ENCODE measurements at regions not wholly inside any gene's neighbourhood (a gene's known extent, or its start where the extent isn't known, plus 50 kb on each side); places are given as distances from the start of the nearest gene placed in this dataset.

- Mint-ChIP-seq H3K27me3 (ENCODE audit: unreplicated experiment) (peaks cover under 1% of the 10 kb centered on the region), H3K36me3 (ENCODE audit: unreplicated experiment) (no peaks in the 10 kb centered on the region), H3K4me3 (ENCODE audit: unreplicated experiment) (no peak overlapping the region), H3K4me1 (ENCODE audit: low read depth, unreplicated experiment) (peaks cover 1% of the 10 kb centered on the region), H3K27ac (ENCODE audit: unreplicated experiment) (no peak overlapping the region), H3K9me3 (ENCODE audit: unreplicated experiment) (peaks cover 1% of the 10 kb centered on the region)
- no peak for DNase-seq
- no peak for TF ChIP-seq CTCF (IDR thresholded peaks at IDR 0.05; ENCODE audit: partially characterized antibody, unreplicated experiment)
These were observed 273.6 kb downstream of the LRFN2 start for GRCh38 chr6:40313582-40313981.

- peaks cover 1% of the 10 kb centered on the region for H3K9me3 Mint-ChIP-seq (ENCODE audit: unreplicated experiment)
- no peak overlapping the region for H3K27ac Mint-ChIP-seq (ENCODE audit: unreplicated experiment)
- H3K27me3 Mint-ChIP-seq (ENCODE audit: unreplicated experiment) = peaks cover 1% of the 10 kb centered on the region
- peaks cover 2% of the 10 kb centered on the region for H3K4me1 Mint-ChIP-seq (ENCODE audit: low read depth, unreplicated experiment)
- DNase-seq = no peak
- TF ChIP-seq CTCF (IDR thresholded peaks at IDR 0.05; ENCODE audit: partially characterized antibody, unreplicated experiment) = no peak
- no peaks in the 10 kb centered on the region for H3K36me3 Mint-ChIP-seq (ENCODE audit: unreplicated experiment)
- no peak overlapping the region for H3K4me3 Mint-ChIP-seq (ENCODE audit: unreplicated experiment)
These were observed 274.8 kb downstream of the LRFN2 start for GRCh38 chr6:40312213-40313015.

DNA sequence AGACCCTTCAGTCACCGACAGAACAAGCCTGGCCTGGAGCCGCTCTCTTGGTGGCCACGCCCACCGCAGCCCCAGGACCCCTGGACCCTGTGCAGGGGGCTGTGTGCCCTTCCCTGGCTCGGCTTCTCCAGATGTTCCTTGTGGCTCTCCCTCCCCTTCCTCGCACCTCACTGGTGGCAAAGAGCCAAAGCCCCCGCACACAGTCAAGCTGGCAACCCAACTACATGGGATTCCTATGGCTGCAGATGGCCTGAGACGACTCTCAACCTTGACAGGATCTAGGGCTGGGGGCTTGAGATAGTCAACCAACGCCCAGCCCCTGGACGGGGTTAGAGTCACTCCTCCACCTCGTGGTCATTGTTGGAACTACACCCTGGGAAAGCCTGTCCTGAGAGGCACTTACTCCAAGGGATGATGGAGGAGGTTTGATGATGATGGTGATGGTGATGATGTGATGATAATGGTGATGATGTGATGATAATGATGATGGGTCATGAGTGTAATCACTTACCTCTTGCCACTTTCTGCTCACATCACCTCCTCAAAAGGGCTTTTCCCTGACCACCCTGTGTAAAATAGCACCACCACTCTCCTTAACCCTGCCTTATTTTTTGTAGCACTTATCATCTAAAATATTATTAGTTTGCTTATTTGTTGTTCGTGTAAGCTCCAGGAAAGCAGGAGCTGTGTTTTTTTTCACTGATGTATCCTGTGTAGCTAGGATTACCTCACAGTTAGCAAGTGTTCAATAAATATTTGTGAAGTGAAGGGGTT is 278.4 kb downstream of the LRFN2 start:
- Mint-ChIP-seq H3K36me3 (ENCODE audit: unreplicated experiment) (no peaks in the 10 kb centered on the region), H3K4me3 (ENCODE audit: unreplicated experiment) (no peak overlapping the region), H3K27ac (ENCODE audit: unreplicated experiment) (no peak overlapping the region), H3K27me3 (ENCODE audit: unreplicated experiment) (peaks cover 1% of the 10 kb centered on the region), H3K4me1 (ENCODE audit: low read depth, unreplicated experiment) (peaks cover 2% of the 10 kb centered on the region), H3K9me3 (ENCODE audit: unreplicated experiment) (peaks cover 3% of the 10 kb centered on the region)
- peak; percentile 99 for TF ChIP-seq CTCF (IDR thresholded peaks at IDR 0.05; ENCODE audit: partially characterized antibody, unreplicated experiment)
- DNase-seq = peak; percentile 91

- H3K4me3 Mint-ChIP-seq (ENCODE audit: unreplicated experiment) = no peak overlapping the region
- no peak for DNase-seq
- no peak for TF ChIP-seq CTCF (IDR thresholded peaks at IDR 0.05; ENCODE audit: partially characterized antibody, unreplicated experiment)
These were observed 279.5 kb downstream of the LRFN2 start for GRCh38 chr6:40307712-40308111.

More at GRCh38 chr6:40307712-40308111, 279.5 kb downstream of the LRFN2 start:
- Mint-ChIP-seq H3K9me3 (ENCODE audit: unreplicated experiment) (peaks cover 3% of the 10 kb centered on the region), H3K4me1 (ENCODE audit: low read depth, unreplicated experiment) (peaks cover 2% of the 10 kb centered on the region), H3K27me3 (ENCODE audit: unreplicated experiment) (peaks cover 4% of the 10 kb centered on the region), H3K36me3 (ENCODE audit: unreplicated experiment) (no peaks in the 10 kb centered on the region), H3K27ac (ENCODE audit: unreplicated experiment) (no peak overlapping the region)
